ENCODE measurements at regions not wholly inside any gene's neighbourhood (a gene's known extent, or its start where the extent isn't known, plus 50 kb on each side); places are given as distances from the start of the nearest gene placed in this dataset.

GRCh38 chr2:14140009-14140550 is 492.4 kb upstream of the LRATD1 start:
- DNase-seq (ENCODE audit: low read depth, low spot score), result no peak

- DNase-seq (ENCODE audit: low read depth, low spot score), result no peak
These were observed 489.1 kb upstream of the LRATD1 start for GRCh38 chr2:14143435-14143834.

- DNase-seq (ENCODE audit: low read depth, low spot score), result no peak
These were observed 484.3 kb upstream of the LRATD1 start for GRCh38 chr2:14148216-14148615.

GRCh38 chr2:14157816-14158215 is 474.7 kb upstream of the LRATD1 start:
- DNase-seq (ENCODE audit: low read depth, low spot score), result no peak

- no peak for DNase-seq (ENCODE audit: low read depth, low spot score)
These were observed 452.2 kb upstream of the LRATD1 start for GRCh38 chr2:14180333-14180732.

GRCh38 chr2:14182227-14182946 is 450.1 kb upstream of the LRATD1 start:
- no peak for DNase-seq (ENCODE audit: low read depth, low spot score)

- no peak for DNase-seq (ENCODE audit: low read depth, low spot score)
These were observed 446.6 kb upstream of the LRATD1 start for GRCh38 chr2:14185906-14186305.

- DNase-seq (ENCODE audit: low read depth, low spot score), result no peak
These were observed 444.1 kb upstream of the LRATD1 start for GRCh38 chr2:14188446-14188845.

GRCh38 chr2:14189929-14190328 is 442.6 kb upstream of the LRATD1 start:
- no peak for DNase-seq (ENCODE audit: low read depth, low spot score)

GRCh38 chr2:14194233-14194632 is 438.3 kb upstream of the LRATD1 start:
- no peak for DNase-seq (ENCODE audit: low read depth, low spot score)

GRCh38 chr2:14197293-14197692 is 435.2 kb upstream of the LRATD1 start:
- DNase-seq (ENCODE audit: low read depth, low spot score), result no peak

GRCh38 chr2:14199040-14199439 is 433.5 kb upstream of the LRATD1 start:
- no peak for DNase-seq (ENCODE audit: low read depth, low spot score)

GRCh38 chr2:14219306-14219705 is 413.2 kb upstream of the LRATD1 start:
- no peak for DNase-seq (ENCODE audit: low read depth, low spot score)

GRCh38 chr2:14220101-14220500 is 412.4 kb upstream of the LRATD1 start:
- no peak for DNase-seq (ENCODE audit: low read depth, low spot score)

GRCh38 chr2:14221466-14221865 is 411.1 kb upstream of the LRATD1 start:
- no peak for DNase-seq (ENCODE audit: low read depth, low spot score)

- DNase-seq (ENCODE audit: low read depth, low spot score), result no peak
These were observed 408.9 kb upstream of the LRATD1 start for GRCh38 chr2:14223576-14223975.

- DNase-seq (ENCODE audit: low read depth, low spot score), result no peak
These were observed 401.1 kb upstream of the LRATD1 start for GRCh38 chr2:14231391-14231898.

- peak; percentile 92 for DNase-seq (ENCODE audit: low read depth, low spot score)
These were observed 400.3 kb upstream of the LRATD1 start for GRCh38 chr2:14232217-14232616.

GRCh38 chr2:14234911-14235310 is 397.6 kb upstream of the LRATD1 start:
- no peak for DNase-seq (ENCODE audit: low read depth, low spot score)

GRCh38 chr2:14235667-14236066 is 396.9 kb upstream of the LRATD1 start:
- no peak for DNase-seq (ENCODE audit: low read depth, low spot score)

GRCh38 chr2:14237902-14238301 is 394.6 kb upstream of the LRATD1 start:
- no peak for DNase-seq (ENCODE audit: low read depth, low spot score)

- DNase-seq (ENCODE audit: low read depth, low spot score), result no peak
These were observed 392.9 kb upstream of the LRATD1 start for GRCh38 chr2:14239605-14240004.

GRCh38 chr2:14240868-14241267 is 391.6 kb upstream of the LRATD1 start:
- no peak for DNase-seq (ENCODE audit: low read depth, low spot score)
